ENCODE measurements at regions not wholly inside any gene's neighbourhood (a gene's known extent, or its start where the extent isn't known, plus 50 kb on each side); places are given as distances from the start of the nearest gene placed in this dataset.
"Not testable (repeated sequence)": the region's sequence is repeated elsewhere in the genome, so short reads cannot be mapped to it uniquely, and the experiment has no call there.

- no peak for DNase-seq (ENCODE audit: low spot score, unreplicated experiment)
- Mint-ChIP-seq H3K27me3 (no peaks in the 10 kb centered on the region), H3K4me1 (ENCODE audit: low read depth) (no peaks in the 10 kb centered on the region), H3K4me3 (ENCODE audit: low read depth) (no peak overlapping the region), H3K27ac (no peak overlapping the region), H3K36me3 (ENCODE audit: insufficient read depth) (no peaks in the 10 kb centered on the region), H3K9me3 (ENCODE audit: low read depth) (peaks cover 5% of the 10 kb centered on the region)
- TF ChIP-seq CTCF (IDR thresholded peaks at IDR 0.05; ENCODE audit: unreplicated experiment), result no peak
These were observed 162.7 kb upstream of the NYAP2 start for GRCh38 chr2:225236769-225237323.

- no peaks in the 10 kb centered on the region for H3K4me1 Mint-ChIP-seq (ENCODE audit: low read depth)
- no peak for DNase-seq (ENCODE audit: low spot score, unreplicated experiment)
- H3K4me3 Mint-ChIP-seq (ENCODE audit: low read depth), result no peak overlapping the region
- H3K9me3 Mint-ChIP-seq (ENCODE audit: low read depth), result peaks cover 5% of the 10 kb centered on the region
- no peak for TF ChIP-seq CTCF (IDR thresholded peaks at IDR 0.05; ENCODE audit: unreplicated experiment)
- no peaks in the 10 kb centered on the region for H3K36me3 Mint-ChIP-seq (ENCODE audit: insufficient read depth)
- no peak overlapping the region for H3K27ac Mint-ChIP-seq
- no peaks in the 10 kb centered on the region for H3K27me3 Mint-ChIP-seq
These were observed 166.3 kb upstream of the NYAP2 start for GRCh38 chr2:225233234-225233633.

GRCh38 chr2:225231900-225232299 lies 167.6 kb upstream of the NYAP2 start:
- DNase-seq (ENCODE audit: low spot score, unreplicated experiment), result no peak
- no peak overlapping the region for H3K4me3 Mint-ChIP-seq (ENCODE audit: low read depth)
- no peak overlapping the region for H3K27ac Mint-ChIP-seq
- no peaks in the 10 kb centered on the region for H3K9me3 Mint-ChIP-seq (ENCODE audit: low read depth)
- no peak for TF ChIP-seq CTCF (IDR thresholded peaks at IDR 0.05; ENCODE audit: unreplicated experiment)
- H3K36me3 Mint-ChIP-seq (ENCODE audit: insufficient read depth), result no peaks in the 10 kb centered on the region
- no peaks in the 10 kb centered on the region for H3K27me3 Mint-ChIP-seq
- no peaks in the 10 kb centered on the region for H3K4me1 Mint-ChIP-seq (ENCODE audit: low read depth)

GRCh38 chr2:225229346-225229745 lies 170.2 kb upstream of the NYAP2 start:
- not testable (repeated sequence) for DNase-seq (ENCODE audit: low spot score, unreplicated experiment); H3K27ac Mint-ChIP-seq; H3K9me3 Mint-ChIP-seq (ENCODE audit: low read depth); H3K4me3 Mint-ChIP-seq (ENCODE audit: low read depth); H3K27me3 Mint-ChIP-seq; H3K4me1 Mint-ChIP-seq (ENCODE audit: low read depth); H3K36me3 Mint-ChIP-seq (ENCODE audit: insufficient read depth)

- Mint-ChIP-seq H3K36me3 (ENCODE audit: insufficient read depth) (no peaks in the 10 kb centered on the region), H3K27me3 (no peaks in the 10 kb centered on the region), H3K4me1 (ENCODE audit: low read depth) (peaks cover 3% of the 10 kb centered on the region), H3K4me3 (ENCODE audit: low read depth) (no peak overlapping the region), H3K9me3 (ENCODE audit: low read depth) (no peaks in the 10 kb centered on the region), H3K27ac (no peak overlapping the region)
- no peak for DNase-seq (ENCODE audit: low spot score, unreplicated experiment)
- TF ChIP-seq CTCF (IDR thresholded peaks at IDR 0.05; ENCODE audit: unreplicated experiment), result no peak
These were observed 173.1 kb upstream of the NYAP2 start for GRCh38 chr2:225226441-225226840.

GRCh38 chr2:225223301-225223700 lies 176.2 kb upstream of the NYAP2 start:
- Mint-ChIP-seq H3K27me3 (no peaks in the 10 kb centered on the region), H3K36me3 (ENCODE audit: insufficient read depth) (no peaks in the 10 kb centered on the region), H3K9me3 (ENCODE audit: low read depth) (no peaks in the 10 kb centered on the region), H3K4me3 (ENCODE audit: low read depth) (no peak overlapping the region), H3K27ac (no peak overlapping the region), H3K4me1 (ENCODE audit: low read depth) (peaks cover 3% of the 10 kb centered on the region)
- TF ChIP-seq CTCF (IDR thresholded peaks at IDR 0.05; ENCODE audit: unreplicated experiment), result no peak
- DNase-seq (ENCODE audit: low spot score, unreplicated experiment), result no peak
